WI38 (cell line): ENCODE measurements at regions not wholly inside any gene's neighbourhood (a gene's known extent, or its start where the extent isn't known, plus 50 kb on each side); places are given as distances from the start of the nearest gene placed in this dataset.

Source experiments
- H3K4me3 ChIP-seq: 2 replicates; pipeline ENCODE4 v1.5.1; 2011; ENCODE audit warnings: low read depth, mild to moderate bottlenecking, control low read depth, low read length
- CTCF ChIP-seq: IDR thresholded peaks from 2 replicates; pipeline ENCODE4 v1.5.1; 2012; ENCODE audit warnings: low read depth, mild to moderate bottlenecking, control low read depth, low read length

- no peak for TF ChIP-seq CTCF
- H3K4me3 ChIP-seq, result no peak overlapping the region
Observed at GRCh38 chr12:94098466-94098865, 49.9 kb upstream of the PLXNC1 start.
